AG04450 (cell line): ENCODE measurements at regions not wholly inside any gene's neighbourhood (a gene's known extent, or its start where the extent isn't known, plus 50 kb on each side); places are given as distances from the start of the nearest gene placed in this dataset.

Experiments
- CTCF ChIA-PET: fragments of 300-600, 350-600 bp; formaldehyde crosslinking; extraction: SDS; loops from one replicate; lab custom pipeline; 2022; ENCODE audit warnings: antibody characterized with exemption, inconsistent platforms; lab: Charles Lee
- POLR2A ChIA-PET: fragments of 350-600 bp; formaldehyde crosslinking; extraction: SDS; loops from one replicate; lab custom pipeline; 2021; ENCODE audit warnings: antibody characterized with exemption, inconsistent platforms; lab: Yijun Ruan, JAX
- DNase-seq: peaks from one replicate; pipeline ENCODE4 v3.0.0-alpha.2; 2011; ENCODE audit warnings: low read depth, low spot score
- H3K27ac ChIP-seq: one replicate; pipeline ENCODE4 v1.5.1; 2012; ENCODE audit warnings: low read depth, low read length, control low read depth
- H3K27me3 ChIP-seq: one replicate; pipeline ENCODE4 v1.6.0; 2012; ENCODE audit warnings: low read length; ENCODE audit not compliant: control insufficient read depth, insufficient read depth
- H3K4me3 ChIP-seq: 2 replicates; pipeline ENCODE4 v1.5.1; 2011; ENCODE audit warnings: mild to moderate bottlenecking, low read depth, low read length, control low read depth
- H3K9me3 ChIP-seq: 2 replicates; pipeline ENCODE4 v1.5.1; 2012; ENCODE audit warnings: low read length; ENCODE audit not compliant: control insufficient read depth, insufficient read depth
- TF ChIP-seq, protein P1 (sequence below): IDR thresholded peaks from 2 replicates; pipeline ENCODE4 v1.5.1; 2011; ENCODE audit warnings: low read depth, low read length, control low read depth, inconsistent platforms

- Histone ChIP-seq H3K27ac (no peak overlapping the region), H3K27me3 (no peaks in the 10 kb centered on the region), H3K9me3 (no peaks in the 10 kb centered on the region), H3K4me3 (no peak overlapping the region)
- POLR2A ChIA-PET, result no interaction called here
- CTCF ChIA-PET, result no interaction called here
- DNase-seq, result no peak
- TF ChIP-seq, protein P1, sequence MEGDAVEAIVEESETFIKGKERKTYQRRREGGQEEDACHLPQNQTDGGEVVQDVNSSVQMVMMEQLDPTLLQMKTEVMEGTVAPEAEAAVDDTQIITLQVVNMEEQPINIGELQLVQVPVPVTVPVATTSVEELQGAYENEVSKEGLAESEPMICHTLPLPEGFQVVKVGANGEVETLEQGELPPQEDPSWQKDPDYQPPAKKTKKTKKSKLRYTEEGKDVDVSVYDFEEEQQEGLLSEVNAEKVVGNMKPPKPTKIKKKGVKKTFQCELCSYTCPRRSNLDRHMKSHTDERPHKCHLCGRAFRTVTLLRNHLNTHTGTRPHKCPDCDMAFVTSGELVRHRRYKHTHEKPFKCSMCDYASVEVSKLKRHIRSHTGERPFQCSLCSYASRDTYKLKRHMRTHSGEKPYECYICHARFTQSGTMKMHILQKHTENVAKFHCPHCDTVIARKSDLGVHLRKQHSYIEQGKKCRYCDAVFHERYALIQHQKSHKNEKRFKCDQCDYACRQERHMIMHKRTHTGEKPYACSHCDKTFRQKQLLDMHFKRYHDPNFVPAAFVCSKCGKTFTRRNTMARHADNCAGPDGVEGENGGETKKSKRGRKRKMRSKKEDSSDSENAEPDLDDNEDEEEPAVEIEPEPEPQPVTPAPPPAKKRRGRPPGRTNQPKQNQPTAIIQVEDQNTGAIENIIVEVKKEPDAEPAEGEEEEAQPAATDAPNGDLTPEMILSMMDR, result no peak
Observed at GRCh38 chr12:30462249-30462648, 233.4 kb downstream of the IPO8 start.

DNA sequence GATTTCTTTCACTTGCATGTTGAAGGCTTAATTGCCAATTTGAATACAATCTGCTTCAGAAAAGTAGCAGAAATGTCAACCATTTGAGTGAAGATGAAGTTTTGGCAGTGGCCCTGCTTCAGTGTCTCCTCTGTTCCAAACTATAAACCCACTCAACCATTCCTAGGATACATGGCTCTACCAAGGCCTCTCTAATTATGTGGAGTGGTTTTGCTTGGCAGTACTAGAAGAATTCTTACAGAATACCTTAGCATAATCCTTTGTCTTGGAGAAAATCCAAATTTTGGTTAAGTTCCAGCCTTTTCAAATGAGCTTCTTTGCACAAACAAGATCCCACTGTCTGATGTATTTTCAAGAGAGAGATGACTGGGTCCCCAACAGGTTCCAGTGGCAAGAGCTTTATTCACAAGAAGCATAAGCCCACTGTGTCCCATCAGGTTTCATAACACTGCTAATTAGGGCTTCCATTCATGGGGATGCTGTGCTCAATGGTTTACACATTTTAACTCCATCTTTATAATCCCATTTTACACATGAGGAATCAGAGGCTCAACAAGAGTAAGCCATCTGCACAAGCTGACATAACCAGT lies 234.5 kb downstream of the IPO8 start:
- CTCF ChIA-PET, result interaction anchor here (0.9 kb wide), 1 partner anchor 20 kb away, joined by 3 read pairs; no protein-coding TSS in a partner anchor

GRCh38 chr12:30458453-30458852 lies 237.2 kb downstream of the IPO8 start:
- no peak overlapping the region for H3K4me3 ChIP-seq
- H3K9me3 ChIP-seq, result no peaks in the 10 kb centered on the region
- H3K27ac ChIP-seq, result no peak overlapping the region
- no peak for DNase-seq
- CTCF ChIA-PET, result interaction anchor here (0.8 to 1.7 kb wide), 4 partner anchors 9 to 42 kb away, joined by 3 to 7 read pairs (median 4); no protein-coding TSS in a partner anchor
- TF ChIP-seq, protein P1, result no peak
- H3K27me3 ChIP-seq, result no peaks in the 10 kb centered on the region
- POLR2A ChIA-PET, result no interaction called here

More for the DNA sequence above, 234.5 kb downstream of the IPO8 start:
- TF ChIP-seq, protein P1, result no peak
- Histone ChIP-seq H3K4me3 (no peak overlapping the region), H3K27ac (no peak overlapping the region), H3K27me3 (no peaks in the 10 kb centered on the region), H3K9me3 (no peaks in the 10 kb centered on the region)
- no peak for DNase-seq
- POLR2A ChIA-PET, result interaction anchor here (1.0 kb wide), 1 partner anchor 24 kb away, joined by 4 read pairs; no protein-coding TSS in a partner anchor

- no peak overlapping the region for H3K27ac ChIP-seq
- no peak overlapping the region for H3K4me3 ChIP-seq
- TF ChIP-seq, protein P1, result peak; percentile 43
- DNase-seq, result peak; percentile 26
- no peaks in the 10 kb centered on the region for H3K27me3 ChIP-seq
- no peaks in the 10 kb centered on the region for H3K9me3 ChIP-seq
- CTCF ChIA-PET, result interaction anchor here (0.6 to 2.5 kb wide), 7 partner anchors 9 to 324 kb away, joined by 3 to 15 read pairs (median 4); no protein-coding TSS in a partner anchor
- POLR2A ChIA-PET, result no interaction called here
Observed at GRCh38 chr12:30457621-30458289, 237.9 kb downstream of the IPO8 start.

DNA sequence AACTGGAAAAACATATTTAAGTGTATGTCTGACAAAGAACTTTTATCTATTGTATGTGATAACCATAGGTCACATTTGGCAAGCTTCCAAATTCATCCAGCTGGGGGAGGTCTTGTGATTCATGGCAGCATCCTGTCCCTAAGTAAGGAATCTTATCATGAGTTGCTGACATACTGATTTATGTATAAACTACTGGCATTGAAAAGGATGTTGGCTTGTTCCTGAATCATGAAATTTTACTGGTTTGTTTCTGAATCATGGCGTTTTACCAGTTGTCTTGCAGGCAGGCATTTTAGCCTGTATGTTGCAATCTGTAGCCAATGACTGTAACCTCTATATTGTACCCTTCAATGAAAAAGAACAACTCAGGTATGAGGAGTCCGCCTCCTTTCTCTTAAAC lies 244.8 kb downstream of the IPO8 start:
- Histone ChIP-seq H3K9me3 (no peaks in the 10 kb centered on the region), H3K27me3 (no peaks in the 10 kb centered on the region), H3K27ac (no peak overlapping the region), H3K4me3 (no peak overlapping the region)
- DNase-seq, result no peak
- POLR2A ChIA-PET, result no interaction called here
- CTCF ChIA-PET, result no interaction called here
- TF ChIP-seq, protein P1, result no peak
